ENCODE measurements at regions not wholly inside any gene's neighbourhood (a gene's known extent, or its start where the extent isn't known, plus 50 kb on each side); places are given as distances from the start of the nearest gene placed in this dataset.

- TF ChIP-seq, protein P1, sequence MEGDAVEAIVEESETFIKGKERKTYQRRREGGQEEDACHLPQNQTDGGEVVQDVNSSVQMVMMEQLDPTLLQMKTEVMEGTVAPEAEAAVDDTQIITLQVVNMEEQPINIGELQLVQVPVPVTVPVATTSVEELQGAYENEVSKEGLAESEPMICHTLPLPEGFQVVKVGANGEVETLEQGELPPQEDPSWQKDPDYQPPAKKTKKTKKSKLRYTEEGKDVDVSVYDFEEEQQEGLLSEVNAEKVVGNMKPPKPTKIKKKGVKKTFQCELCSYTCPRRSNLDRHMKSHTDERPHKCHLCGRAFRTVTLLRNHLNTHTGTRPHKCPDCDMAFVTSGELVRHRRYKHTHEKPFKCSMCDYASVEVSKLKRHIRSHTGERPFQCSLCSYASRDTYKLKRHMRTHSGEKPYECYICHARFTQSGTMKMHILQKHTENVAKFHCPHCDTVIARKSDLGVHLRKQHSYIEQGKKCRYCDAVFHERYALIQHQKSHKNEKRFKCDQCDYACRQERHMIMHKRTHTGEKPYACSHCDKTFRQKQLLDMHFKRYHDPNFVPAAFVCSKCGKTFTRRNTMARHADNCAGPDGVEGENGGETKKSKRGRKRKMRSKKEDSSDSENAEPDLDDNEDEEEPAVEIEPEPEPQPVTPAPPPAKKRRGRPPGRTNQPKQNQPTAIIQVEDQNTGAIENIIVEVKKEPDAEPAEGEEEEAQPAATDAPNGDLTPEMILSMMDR (IDR thresholded peaks at IDR 0.05; ENCODE audit: low read depth, low read length), result no peak
- H3K4me3 ChIP-seq (ENCODE audit: low read depth, low read length), result no peak overlapping the region
Observed at GRCh38 chr15:96066126-96066525, 264.4 kb upstream of the NR2F2 start.

DNA sequence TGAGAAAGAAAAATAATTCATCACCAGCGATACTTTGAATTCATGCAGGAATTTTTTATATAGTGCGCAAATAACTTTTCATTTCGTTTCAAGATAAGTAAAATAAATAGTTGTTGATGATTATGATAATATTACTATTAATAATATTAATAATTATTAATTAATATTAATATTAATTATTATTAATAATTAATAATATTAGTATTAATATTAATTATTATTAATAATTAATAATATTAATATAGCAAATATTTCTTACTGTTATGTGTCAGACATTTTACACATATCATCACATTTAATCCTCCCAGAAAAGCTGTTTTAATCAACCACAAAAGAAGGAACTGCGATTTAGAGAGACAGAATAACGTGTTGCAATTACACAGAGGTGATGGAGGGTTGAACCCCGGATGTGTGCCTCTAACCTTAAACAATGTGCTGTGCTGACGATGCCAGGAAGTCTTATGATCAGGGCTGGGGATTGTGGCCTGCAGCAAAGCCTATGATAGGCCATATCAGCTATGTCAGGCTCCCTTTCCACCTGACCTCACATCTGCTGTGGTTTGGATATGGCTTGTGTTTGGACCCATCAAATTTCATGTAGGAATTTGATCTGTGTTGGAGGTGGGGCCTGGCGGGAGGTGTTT, 263.5 kb upstream of the NR2F2 start:
- no peak overlapping the region for H3K4me3 ChIP-seq (ENCODE audit: low read depth, low read length)
- TF ChIP-seq, protein P1 (IDR thresholded peaks at IDR 0.05; ENCODE audit: low read depth, low read length), result no peak

DNA sequence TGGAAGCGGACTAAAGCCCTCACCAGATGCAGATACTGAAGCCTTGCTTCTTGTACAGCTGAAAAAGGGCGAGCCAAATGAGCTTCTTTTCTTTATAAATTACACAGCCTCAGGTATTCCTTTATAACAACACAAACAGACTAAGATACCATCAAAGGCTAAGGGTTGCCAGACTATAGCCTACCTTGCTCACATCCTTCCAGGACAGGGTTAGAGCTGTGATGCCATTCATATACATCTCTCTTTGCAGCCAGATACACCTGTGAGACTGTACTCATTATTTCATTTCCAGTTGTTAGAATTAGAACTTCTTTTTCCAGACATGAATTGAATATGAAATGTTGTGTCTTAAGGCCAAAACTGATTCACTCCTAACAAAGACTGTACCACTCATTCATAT, 262.8 kb upstream of the NR2F2 start:
- no peak overlapping the region for H3K4me3 ChIP-seq (ENCODE audit: low read depth, low read length)
- TF ChIP-seq, protein P1 (IDR thresholded peaks at IDR 0.05; ENCODE audit: low read depth, low read length), result no peak

DNA sequence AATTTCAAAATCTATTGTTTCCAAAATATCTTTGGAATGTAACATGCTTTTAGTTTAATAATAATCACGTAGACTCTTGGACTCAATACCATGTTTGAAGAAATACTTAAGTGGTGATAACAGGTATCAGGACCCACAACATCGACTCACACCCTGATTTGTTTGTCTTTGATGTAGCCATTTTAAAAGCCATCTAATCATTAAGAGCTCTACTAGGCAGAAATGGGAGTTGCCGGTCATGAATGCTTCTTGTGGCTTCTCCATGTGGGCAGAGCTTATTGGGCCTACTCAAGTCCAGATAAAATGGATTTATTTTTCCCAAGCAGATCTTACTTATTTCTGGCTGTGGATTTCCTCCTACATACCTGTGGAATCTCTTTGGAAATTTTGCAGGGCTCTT, 261.6 kb upstream of the NR2F2 start:
- TF ChIP-seq, protein P1 (IDR thresholded peaks at IDR 0.05; ENCODE audit: low read depth, low read length), result no peak
- H3K4me3 ChIP-seq (ENCODE audit: low read depth, low read length), result no peak overlapping the region

GRCh38 chr15:96070636-96071035, 259.9 kb upstream of the NR2F2 start:
- H3K4me3 ChIP-seq (ENCODE audit: low read depth, low read length), result no peak overlapping the region
- TF ChIP-seq, protein P1 (IDR thresholded peaks at IDR 0.05; ENCODE audit: low read depth, low read length), result no peak

- H3K4me3 ChIP-seq (ENCODE audit: low read depth, low read length), result no peak overlapping the region
- TF ChIP-seq, protein P1 (IDR thresholded peaks at IDR 0.05; ENCODE audit: low read depth, low read length), result no peak
Observed at GRCh38 chr15:96072821-96073220, 257.7 kb upstream of the NR2F2 start.

GRCh38 chr15:96073908-96074307, 256.6 kb upstream of the NR2F2 start:
- TF ChIP-seq, protein P1 (IDR thresholded peaks at IDR 0.05; ENCODE audit: low read depth, low read length), result no peak
- H3K4me3 ChIP-seq (ENCODE audit: low read depth, low read length), result no peak overlapping the region
